AG09319 (cell line): ENCODE measurements at regions not wholly inside any gene's neighbourhood (a gene's known extent, or its start where the extent isn't known, plus 50 kb on each side); places are given as distances from the start of the nearest gene placed in this dataset.
"Not testable (repeated sequence)": the region's sequence is repeated elsewhere in the genome, so short reads cannot be mapped to it uniquely, and the experiment has no call there.

ENCODE experiments used
- DNase-seq: peaks from one replicate; pipeline ENCODE4 v3.0.0-alpha.2; 2010; ENCODE audit warnings: low read depth; ENCODE audit errors: extremely low read depth
- CTCF ChIP-seq: IDR thresholded peaks from 2 replicates; pipeline ENCODE4 v1.5.1; 2011; ENCODE audit warnings: low read depth, mild to moderate bottlenecking, inconsistent platforms, low read length, moderate library complexity

DNA sequence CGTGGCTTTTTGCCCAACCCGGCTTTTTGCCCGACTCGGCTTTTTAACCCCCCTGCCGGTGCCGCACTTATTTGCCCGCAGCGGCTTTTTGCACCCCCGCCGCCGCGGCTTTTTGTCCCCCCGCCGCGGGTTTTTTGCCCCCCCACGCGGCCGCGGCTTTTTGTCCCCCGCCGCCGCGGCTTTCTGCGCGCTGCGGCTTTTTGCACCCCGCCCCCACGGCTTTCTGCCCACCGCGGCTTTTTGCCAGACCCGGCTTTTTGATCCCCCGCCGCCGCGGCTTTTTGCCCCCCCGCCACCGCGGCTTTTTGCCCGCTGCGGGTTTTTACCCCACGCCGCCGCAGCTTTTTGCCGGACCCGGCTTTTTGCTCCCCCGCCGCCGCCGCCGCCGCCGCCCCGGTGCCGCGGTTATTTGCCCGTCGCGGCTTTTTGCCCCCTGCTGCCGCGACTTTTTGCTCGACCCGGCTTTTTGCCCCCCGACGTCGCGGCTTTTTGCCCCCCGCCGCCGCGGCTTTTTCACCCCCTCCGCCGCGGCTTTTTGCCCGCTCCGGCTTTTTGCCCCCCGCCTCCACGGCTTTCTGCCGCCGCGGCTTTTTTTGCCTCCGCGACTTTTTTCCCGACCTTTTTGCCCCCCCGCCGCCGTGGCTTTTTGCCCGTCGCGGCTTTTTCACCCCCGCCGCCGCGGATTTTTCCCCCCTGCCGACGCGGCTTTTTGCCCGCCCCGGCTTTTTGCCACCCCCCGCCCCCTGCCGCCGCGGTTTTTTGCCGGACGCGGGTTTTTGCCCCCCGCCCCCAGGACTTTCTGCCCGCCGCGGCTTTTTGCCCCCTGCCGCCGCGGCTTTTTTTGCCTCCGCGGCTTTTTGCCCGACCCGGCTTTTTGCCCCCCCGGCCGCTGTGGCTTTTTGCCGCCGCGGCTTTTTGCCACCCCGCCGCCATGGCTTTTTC, 2786.5 kb downstream of the RPIA start:
- TF ChIP-seq CTCF, result no peak
- DNase-seq, result no peak

DNA sequence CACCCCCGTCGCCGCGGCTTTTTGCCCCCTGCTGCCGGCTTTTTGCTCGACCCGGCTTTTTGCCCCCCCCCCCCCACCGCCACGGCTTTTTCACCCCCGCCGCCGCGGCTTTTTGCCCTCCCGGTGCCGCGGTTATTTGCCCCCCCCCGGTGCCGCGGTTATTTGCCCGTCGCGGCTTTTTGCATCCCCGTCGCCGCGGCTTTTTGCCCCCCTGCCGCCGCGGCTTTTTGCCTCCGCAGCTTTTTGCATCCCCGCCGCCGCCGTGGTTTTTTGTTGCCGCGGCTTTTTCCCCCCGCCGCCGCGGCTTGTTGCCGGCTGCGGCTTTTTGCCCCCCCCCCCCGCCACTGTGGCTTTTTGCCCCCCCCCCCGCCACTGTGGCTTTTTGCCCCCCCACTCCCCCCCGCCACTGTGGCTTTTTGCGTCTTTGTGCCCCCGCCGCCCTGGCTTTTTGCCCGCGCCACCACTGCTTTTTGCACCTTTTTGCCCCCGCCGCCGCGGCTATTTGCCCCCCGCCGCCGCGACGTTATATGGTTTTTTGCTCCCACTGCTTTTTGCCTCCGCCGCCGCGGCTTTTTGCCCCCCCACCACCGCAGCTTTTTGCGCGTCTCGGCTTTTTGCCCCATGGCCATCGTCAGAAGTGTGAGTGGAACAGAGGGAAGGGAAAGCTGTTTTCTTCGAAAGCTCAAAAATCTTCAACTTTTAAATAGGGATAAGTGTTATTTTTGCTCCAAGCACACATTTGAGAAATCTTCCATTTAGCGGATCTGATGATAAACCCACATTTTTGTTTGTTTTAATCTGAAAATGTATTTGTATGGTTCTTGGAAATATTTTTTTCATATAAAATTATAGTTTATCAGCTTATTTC, 2787.6 kb downstream of the RPIA start:
- DNase-seq, result not testable (repeated sequence)

- not testable (repeated sequence) for DNase-seq
These were observed 2793.8 kb downstream of the RPIA start for GRCh38 chr2:91485226-91485625.

DNA sequence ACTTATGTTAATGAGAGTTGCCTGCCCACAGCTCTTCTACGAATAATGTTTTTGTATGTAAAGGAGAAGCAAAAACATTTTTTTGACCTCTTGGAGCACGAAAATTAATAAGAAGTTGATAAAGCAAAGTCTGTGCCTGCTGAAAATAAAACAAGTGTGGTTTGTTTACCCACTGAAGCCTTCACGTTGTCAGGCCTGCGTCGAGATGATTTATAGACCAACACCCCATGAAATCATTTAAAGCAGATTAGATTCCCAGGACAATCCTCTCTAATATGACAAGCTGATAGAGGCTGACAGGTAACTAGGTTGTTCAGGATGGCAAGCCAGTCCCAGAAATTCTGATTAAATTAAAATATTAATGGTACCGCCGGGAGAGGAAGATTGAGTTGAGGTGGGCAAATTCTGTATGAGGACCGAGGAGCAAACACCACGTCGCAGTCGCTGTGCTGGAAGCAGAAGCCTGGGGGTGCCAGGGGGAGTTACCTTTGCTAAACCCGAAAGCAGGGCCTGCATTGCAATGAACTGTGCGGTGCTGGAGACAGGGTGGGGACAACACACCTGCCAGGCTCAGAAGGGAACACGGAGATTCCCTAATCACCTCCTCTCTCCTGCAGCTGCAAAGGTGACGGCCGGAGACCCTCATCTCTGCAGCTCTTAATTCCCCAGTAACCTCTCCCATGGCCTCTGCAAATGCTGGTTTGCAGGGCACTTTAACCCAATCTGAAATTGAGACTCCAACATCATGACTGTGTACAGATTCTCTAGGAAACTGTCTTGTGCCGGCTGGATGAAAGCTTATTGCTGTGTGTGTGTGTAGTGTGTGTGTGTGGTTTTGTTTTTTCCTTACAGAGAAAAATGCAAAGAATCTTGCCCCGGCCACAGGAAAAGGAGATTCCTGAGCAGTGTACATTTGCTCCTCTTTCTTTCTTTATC, 2805.9 kb downstream of the RPIA start:
- DNase-seq, result not testable (repeated sequence)

GRCh38 chr2:91498065-91498449, 2806.6 kb downstream of the RPIA start:
- DNase-seq, result not testable (repeated sequence)

- DNase-seq, result not testable (repeated sequence)
These were observed 2807.2 kb downstream of the RPIA start for GRCh38 chr2:91498513-91499250.

DNA sequence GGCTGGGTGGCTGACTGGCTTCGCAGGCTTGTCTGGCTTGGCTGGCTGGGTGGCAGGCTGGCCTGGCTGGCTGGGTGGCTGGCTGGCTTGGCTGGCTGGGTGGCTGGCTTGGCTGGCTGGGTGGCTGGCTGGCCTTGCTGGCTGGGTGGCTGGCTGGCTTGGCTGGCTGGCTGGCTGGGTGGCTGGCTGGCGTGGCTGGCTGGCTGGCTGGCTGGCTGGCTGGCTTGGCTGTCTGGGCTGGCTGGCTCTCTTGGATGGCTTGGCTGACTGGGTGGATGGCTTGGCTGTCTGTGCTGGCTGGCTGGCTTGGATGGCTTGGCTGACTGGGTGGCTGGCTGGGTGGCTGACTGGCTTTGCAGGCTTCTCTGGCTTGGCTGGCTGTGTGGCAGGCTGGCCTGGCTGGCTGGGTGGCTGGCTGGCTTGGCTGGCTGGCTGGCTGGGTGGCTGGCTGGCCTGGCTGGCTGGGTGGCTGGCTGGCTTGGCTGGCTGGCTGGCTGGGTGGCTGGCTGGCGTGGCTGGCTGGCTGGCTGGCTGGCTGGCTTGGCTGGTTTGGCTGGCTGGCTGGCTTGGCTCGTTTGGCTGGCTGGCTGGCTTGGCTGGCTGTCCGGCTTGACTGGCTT, 2808.1 kb downstream of the RPIA start:
- not testable (repeated sequence) for DNase-seq

DNA sequence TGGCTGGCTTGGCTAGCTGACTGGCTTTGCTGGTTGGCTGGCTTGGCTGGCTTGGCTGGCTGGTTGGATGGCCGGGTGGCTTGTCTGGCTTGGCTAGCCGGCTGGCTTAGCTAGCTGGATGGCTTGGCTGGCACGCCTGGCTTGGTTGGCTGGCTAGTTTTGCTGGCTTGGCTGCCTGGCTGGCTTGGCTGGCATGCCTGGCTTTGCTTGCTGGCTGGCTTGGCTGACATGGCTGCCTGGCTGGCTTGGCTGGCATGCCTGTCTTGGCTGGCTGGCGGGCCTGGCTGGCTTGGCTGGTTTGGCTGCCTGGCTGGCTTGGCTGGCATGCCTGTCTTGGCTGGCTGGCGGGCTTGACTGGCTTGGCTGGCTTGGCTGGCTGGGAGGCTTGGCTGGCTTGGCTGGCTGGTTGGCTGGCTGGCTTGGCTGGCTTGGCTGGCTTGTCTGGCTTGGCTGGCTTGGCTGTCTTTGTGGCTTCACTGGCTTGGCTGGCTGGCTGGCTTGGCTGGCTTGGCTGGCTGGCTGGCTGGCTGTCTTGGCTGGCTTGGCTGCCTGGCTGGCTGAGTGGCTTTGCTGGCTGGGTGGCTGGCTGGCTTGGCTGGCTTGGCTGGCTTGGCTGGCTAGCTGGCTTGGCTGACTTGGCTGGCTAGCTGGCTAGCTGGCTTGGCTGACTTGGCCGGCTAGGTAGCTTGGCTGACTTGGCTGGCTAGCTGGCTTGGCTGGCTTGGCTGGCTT, 2808.9 kb downstream of the RPIA start:
- DNase-seq, result not testable (repeated sequence)

- not testable (repeated sequence) for DNase-seq
These were observed 2809.5 kb downstream of the RPIA start for GRCh38 chr2:91500978-91501310.

DNA sequence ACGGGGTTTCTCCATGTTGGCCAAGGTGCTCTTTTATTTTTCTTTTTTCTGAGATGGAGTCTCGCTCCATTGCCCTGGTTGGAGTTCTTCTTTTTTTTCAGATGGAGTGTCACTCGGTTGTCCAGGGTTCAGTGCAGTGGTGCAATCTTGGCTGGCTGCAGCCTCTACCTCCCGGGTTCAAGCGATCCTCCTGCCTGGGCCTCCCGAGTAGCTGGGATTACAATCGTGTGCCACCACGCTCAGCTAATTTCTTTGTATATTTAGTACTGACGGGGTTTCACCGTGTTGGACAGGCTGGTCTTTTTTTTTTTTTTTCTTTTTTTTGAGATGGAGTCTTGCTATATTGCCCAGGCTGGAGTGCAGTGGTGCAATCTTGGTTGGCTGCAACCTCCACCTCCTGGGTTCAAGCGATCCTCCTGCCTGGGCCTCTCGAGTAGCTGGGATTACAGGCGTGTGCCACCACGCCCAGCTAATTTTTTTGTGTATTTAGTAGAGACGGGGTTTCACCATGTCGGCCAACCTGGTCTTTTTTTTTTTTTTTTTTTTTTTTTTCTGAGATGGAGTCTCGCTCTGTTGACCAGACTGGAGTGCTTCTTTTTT, 2810.1 kb downstream of the RPIA start:
- not testable (repeated sequence) for DNase-seq

- not testable (repeated sequence) for DNase-seq
These were observed 2812.1 kb downstream of the RPIA start for GRCh38 chr2:91503572-91503958.

- DNase-seq, result not testable (repeated sequence)
These were observed 2812.7 kb downstream of the RPIA start for GRCh38 chr2:91503959-91504741.

DNA sequence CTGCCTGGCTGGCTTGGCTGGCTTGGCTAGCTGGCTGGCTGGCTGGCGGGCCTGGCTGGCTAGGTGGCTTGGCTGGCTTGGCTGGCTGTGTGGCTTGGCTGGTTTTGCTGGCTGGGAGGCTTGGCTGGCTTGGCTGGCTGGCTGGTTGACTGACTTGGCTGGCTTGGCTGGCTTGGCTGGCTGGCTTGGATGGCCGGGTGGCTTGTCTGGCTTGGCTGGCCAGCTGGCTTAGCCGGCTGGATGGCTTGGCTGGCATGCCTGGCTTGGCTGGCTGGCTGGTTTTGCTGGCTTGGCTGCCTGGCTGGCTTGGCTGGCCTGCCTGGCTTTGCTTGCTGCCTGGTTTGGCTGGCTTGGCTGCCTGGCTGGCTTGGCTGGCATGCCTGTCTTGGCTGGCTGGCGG, 2817.3 kb downstream of the RPIA start:
- DNase-seq, result not testable (repeated sequence)

DNA sequence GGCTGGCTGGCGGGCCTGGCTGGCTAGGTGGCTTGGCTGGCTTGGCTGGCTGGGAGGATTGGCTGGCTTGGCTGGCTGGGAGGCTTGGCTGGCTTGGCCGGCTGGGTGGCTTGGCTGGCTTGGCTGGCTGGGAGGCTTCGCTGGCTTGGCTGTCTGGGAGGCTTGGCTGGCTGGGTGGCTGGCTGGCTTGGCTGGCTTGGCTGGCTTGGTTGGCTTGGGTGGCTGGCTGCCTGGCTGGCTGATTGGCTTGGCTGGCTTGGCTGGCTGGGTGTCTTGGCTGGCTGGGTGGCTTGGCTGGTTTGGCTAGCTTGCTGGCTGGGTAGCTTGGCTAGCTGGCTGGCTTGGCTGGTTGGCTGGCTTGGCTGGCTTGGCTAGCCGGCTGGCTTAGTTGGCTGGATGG, 2817.8 kb downstream of the RPIA start:
- not testable (repeated sequence) for DNase-seq

- not testable (repeated sequence) for DNase-seq
These were observed 2819.7 kb downstream of the RPIA start for GRCh38 chr2:91511166-91511565.

GRCh38 chr2:91515966-91516365, 2824.5 kb downstream of the RPIA start:
- not testable (repeated sequence) for DNase-seq
